Left renal pelvis (tissue), 4 donors: ENCODE measurements at regions not wholly inside any gene's neighbourhood (a gene's known extent, or its start where the extent isn't known, plus 50 kb on each side); places are given as distances from the start of the nearest gene placed in this dataset.
"Not testable (repeated sequence)": the region's sequence is repeated elsewhere in the genome, so short reads cannot be mapped to it uniquely, and the experiment has no call there.

Experiments
- DNase-seq, 4 donors: peaks; one replicate each; pipeline ENCODE4 v3.0.0-alpha.2; 2013; ENCODE audit warnings: low read depth in 4 of 4, low spot score in 3 of 4

DNA sequence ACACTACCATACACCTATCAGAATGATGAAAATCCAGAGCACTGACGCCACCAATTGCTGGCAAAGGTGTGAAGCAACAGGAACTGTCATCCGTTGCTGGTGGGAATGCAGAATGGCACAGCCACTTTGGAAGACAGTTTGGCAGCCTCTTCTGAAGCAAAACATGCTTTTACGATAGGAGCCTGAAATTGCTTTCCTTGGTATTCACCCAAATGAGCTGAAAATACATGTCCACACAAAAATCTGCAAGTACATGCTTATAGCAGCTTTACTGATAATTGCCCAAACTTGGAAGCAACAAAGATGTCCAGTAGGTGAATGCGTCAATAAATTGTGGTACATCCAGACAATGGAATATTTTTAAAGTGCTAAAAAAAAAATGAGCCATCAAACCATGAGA is 322.8 kb upstream of the FAT1 start:
- DNase-seq = no peak

DNA sequence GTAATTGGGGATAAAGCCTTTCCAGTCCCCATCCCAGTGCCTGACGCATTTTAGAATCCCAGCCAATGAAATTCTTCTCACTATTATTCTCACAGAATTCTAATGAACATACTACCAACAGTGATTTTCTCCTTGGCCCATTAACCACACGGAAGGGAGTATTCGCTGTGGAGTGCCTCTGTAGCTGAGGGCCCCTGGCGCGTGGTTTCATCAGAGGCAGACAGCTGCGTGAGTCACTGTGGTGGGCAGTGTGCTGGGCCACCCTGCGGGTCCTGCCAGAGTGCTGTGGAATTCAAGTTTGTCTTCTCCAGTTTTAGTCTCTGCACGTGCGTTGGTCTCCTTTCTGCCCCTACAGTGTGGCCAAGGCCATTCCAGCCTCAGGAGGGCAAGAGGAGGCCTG is 335.4 kb upstream of the FAT1 start:
- DNase-seq = no peak

DNA sequence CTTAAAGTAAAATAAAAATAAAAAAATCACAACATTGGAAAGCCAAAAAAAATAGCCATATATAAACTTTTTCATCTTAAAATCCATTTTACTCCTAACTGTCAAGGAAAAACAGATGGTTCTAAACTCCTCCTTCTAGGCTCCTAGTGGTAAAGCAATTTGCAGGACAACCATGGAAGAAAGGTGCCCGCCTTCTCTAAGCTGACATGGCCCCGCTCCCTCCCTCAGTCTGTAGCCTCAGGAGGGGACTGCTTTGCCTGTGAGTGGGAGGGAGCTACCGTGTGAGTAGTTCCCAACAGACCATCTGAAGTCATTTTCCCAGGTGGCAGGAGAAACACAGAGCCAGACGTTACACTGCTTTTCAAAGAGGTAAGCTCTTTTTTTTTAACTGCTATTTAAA is 336.2 kb upstream of the FAT1 start:
- no peak for DNase-seq

DNA sequence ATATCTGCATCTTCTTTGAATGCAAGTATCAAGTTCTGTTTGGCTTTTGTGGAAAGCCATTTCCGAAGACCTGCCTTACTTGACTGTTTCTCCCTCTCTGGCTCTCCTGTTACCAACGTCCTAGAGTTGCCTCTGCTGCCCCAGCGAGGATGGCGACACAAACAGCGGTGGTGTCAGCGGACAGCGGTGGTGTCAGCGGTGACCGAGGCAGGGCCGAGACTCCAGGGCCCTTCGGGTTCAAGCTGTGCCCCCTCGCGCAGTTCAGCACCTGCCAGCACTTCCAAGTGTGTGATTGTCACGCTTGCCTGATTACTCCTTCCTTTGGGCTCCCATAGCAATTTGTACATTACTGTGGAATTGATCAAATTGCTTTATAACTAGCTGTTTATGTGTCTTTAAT is 336.9 kb upstream of the FAT1 start:
- no peak for DNase-seq

DNA sequence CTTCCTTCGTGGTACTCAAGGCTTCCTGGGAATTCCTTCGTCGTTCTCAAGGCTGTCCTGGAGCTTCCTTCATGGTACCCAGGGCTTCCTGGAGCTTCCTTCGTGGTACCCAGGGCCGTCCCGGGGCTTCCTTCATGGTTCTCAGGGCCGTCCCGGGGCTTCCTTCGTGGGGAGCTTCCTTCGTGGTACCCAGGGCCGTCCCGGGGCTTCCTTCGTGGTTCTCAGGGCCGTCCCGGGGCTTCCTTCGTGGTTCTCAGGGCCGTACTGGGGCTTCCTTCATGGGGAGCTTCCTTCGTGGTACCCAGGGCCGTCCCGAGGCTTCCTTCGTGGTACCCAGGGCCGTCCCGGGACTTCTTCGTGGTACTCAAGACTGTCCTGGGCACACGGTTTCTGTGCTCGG is 339.6 kb upstream of the FAT1 start:
- no peak for DNase-seq

DNA sequence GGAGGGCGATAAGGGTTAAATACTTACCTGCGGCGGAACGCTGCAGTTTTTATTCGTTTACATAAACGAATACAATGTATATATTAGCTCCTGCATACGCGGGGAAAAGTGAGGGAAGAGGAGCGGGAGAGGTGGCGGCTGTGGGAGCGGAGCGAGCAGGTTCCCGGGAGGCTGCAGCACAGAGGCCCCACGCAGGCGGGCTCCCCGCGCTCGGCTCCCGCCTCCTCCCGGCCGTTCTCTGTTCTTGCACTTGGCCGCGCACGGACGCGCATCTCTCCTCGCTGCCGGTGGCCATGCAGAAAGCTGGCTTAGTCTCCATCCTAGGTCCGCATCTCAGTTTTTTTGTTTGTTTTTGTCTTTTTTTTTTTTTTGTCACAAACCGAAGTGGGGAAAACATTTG is 340.4 kb upstream of the FAT1 start:
- DNase-seq = no peak

DNA sequence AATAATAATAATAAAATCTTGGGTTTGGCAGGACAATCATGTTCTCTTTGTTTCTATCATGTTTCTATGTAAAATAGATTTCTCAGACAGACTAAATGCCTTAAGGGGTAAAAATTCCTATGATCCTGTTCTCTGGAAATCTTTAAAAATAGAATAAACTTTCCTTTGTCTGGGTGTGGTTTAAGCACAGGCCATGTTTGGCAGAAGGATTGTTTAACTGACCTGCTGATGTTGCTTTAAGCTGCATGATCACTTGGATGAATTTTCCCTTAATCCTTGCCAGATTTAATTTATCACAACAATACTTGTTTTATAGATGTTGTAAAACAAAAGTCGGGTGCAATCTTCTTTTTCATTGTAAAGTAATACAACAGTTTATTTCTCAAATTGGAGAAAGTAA is 341.7 kb upstream of the FAT1 start:
- DNase-seq = no peak

DNA sequence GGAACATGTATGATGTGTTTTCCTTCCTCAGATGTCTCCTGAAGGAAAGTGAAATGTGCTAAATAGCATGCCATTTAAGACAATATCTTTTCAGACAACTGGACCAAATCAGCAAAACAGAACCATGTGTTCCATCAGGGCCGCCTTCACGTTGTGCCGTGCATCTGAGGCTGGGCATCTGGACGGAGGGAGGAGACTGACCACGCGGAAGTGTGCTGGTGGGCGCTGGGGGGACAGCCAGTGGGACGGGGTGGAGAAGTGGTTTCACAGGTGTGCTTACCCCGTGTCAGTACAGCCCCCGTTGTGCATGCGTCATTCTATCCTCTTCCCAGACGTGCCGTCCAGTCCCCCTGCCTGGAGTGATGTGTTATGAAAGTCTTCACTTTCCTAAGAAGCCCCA is 342.1 kb upstream of the FAT1 start:
- no peak for DNase-seq

DNA sequence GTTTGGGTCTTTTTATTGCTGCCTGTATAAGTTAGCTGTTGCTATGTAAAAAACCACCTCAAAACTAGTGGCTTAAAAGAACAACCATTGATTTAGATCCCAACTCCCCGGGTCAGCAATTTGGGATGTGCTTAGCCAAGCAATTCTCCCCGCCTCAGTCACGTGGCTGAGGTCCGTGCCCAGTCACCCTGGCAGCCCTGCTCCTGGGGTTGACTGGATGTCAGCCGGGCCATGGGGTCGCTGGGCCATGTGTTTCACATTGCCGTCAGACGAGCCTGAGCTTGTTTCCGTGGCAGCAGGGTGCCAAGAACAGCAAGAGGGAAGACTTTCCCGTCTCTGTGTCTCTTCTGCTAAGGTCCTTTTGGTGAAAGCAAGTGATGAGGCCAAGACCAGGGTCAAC is 345.7 kb upstream of the FAT1 start:
- no peak for DNase-seq

DNA sequence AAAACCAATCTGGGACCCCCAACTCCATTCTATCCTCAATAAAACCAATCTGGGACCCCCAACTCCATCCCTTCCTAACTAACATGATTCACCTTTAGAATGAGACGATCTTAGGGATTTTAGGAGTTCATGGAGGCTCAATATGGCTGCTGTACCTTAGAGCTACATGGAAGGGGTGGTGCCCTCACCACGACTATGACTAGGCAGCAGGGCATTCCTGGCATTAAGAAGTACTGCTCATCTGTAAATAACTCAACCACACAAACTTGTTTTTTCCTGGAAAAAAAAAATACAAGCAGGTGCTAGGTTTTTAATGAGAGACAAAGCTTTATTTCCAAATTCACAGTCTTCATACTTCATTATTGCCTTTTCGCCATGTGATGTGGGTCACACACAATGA is 346.5 kb upstream of the FAT1 start:
- DNase-seq = no peak

DNA sequence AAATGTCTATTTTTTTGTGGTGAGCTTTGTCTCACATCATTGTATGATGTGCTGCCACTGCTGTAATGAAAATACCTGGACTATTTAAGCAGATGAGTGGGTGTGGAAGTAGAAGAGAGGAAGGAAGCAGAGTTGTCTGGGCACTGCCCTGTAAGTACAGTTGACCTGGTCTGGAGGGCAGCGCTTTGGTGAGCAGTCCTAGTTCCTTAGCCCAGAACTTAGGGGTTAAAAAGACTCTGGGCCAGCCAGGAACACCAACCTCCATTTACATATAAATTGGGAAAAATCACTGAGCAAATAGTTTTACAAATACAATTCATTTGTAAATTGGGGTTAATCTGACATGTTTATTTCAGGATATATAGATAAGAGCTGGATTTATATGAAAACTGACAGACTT is 347.1 kb upstream of the FAT1 start:
- DNase-seq = no peak

DNA sequence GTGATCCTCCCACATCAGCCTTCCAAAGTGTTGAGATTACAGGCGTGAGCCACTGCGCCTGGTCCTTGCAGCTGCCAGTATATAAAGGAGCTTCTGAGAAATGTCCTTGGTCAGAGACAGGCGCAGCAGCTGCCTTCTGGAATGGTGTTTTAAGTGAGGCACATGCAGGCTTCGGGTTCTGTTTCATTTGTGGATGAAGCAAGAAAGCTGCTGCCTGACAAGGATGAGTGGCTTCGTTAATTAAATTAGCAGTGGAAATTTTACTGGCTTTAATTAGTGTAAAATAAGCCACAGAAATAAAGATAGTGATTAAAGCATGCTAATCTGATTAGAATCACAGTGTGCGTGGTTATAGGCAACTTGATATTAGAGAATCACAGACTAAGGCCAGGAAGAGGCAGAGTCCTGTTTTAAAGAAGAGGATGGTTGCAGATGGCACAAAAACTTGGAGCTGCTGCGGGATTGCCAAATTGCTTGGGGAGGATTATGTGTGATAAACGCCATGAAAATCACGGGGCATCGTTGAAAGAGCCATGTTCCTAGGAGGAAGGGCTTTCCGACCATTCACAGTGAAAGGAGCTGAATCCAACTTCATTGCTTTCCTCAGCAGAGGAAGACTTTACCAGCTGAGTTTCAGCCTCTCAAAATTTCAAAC is 348.4 kb upstream of the FAT1 start:
- DNase-seq = no peak

DNA sequence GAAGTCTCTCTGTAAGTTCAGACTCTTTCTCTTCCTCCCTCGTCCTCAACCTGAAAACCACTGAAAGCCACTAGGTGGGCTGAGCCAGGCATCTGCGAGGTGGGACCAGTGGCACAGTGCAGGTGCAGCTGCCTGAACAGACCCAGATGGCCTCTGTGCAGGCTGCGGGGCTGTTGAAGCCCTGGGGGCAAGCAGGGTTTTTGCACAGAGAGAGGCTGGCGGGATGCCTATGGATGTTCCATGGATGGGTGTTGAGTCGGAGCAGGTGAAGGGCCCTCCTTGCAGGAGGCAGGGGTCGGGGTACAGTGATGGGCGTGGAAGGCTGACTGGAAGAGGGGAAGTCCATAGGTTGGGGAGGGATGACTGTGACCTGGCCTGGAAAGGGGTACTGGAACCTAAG is 350.2 kb upstream of the FAT1 start:
- no peak for DNase-seq

DNA sequence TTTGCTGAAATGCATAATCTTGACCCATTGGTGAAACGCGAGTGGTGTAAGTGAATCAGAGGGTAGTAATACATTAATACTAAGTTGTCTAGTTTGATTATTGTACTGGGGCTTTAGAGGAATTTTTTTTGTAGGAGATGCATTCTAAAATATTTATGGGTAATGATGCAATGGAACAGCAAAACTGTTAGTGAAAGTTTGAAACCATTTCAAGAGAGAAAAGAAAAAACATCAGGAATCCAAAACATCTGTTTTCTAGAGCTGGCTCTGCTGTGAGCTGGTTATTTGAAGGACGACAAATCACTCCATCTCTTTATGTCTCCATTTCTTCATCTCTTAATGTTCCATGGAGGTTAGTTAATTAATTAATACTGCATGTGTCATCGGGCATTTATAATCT is 351.9 kb upstream of the FAT1 start:
- DNase-seq = no peak

DNA sequence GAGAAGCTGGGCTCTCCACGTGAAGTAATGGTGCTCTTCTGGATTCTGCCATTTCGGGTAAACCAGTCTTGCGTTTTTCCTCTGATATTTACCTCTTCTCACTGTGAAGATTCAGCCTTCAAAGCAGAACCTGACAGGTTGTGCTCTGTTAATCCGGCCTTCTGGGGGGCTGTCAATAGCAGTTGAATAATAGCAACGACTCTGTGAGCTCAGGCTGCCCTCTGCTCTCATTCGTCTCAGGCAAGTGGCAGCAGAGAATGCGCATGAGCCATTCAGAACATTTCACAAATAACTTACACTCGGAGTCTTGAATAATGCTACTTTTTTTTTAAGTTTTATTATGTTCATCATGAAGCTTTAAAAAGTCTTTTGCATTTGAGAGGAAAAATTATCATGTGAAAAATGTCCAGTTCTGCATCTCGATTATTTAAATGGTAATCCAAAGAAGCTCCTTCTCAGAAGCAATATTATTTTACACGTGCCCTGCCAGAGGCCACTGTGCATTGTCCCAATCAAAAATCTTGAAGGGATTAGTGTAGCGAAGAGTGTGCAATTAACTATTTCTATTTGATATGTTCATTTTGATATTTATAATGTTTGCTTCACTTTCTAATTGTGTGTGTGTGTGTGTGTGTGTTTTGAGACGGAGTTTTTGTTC is 354.2 kb upstream of the FAT1 start:
- no peak for DNase-seq

DNA sequence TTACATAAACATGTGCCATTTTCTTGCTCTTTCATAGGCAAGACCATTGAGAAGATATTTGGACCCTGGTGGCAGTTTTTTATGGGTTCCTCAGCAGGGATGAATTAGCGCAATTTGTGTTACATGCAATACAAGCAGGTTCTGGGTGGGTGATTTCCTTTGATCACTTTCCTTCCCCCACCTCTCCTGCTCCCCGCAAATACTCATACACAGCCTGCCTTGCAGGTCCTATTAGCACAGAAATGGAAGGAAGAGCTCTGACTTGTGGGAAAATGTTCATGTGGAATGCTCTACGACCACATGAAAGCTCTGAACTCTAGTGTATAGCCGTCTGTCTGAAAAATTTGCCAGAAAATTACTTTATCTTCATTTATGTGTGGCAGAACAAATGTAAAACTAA is 361.0 kb upstream of the FAT1 start:
- DNase-seq = no peak

DNA sequence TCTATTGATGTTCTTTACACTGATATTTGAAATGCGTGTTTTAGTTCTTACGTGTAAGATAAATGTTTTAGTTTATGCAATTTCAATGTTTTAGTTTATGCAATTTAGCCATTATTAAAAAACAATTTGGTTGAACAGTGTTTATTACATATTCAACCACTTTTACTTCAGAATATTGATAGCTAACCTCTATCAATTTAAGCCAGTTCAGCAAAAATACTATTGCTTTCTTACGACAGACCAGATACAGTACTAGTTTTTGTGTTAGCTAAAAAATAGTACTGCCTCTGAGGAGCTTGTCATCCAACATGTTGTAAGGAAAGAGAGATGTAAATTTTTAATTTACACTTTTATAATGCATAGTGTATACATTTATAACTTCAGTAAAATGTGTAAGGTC is 361.7 kb upstream of the FAT1 start:
- DNase-seq = no peak

DNA sequence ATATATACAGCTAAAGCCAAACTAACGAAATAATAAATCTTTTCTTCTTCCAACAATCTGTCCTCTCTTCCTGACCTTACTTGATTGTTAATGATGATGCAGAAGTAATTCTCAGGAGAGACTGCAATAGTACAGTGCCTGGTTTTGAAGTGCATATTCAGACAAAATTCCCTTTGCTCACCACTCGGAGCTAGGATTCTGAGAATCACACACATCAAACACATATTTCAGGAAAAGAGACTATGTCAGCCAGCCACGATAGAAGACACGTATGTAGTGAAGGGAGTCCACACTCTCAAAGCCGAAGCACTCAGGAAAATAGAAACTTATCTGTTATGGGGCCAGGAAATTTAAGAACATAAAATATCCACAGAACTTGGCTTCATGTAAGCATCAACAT is 362.5 kb upstream of the FAT1 start:
- no peak for DNase-seq

DNA sequence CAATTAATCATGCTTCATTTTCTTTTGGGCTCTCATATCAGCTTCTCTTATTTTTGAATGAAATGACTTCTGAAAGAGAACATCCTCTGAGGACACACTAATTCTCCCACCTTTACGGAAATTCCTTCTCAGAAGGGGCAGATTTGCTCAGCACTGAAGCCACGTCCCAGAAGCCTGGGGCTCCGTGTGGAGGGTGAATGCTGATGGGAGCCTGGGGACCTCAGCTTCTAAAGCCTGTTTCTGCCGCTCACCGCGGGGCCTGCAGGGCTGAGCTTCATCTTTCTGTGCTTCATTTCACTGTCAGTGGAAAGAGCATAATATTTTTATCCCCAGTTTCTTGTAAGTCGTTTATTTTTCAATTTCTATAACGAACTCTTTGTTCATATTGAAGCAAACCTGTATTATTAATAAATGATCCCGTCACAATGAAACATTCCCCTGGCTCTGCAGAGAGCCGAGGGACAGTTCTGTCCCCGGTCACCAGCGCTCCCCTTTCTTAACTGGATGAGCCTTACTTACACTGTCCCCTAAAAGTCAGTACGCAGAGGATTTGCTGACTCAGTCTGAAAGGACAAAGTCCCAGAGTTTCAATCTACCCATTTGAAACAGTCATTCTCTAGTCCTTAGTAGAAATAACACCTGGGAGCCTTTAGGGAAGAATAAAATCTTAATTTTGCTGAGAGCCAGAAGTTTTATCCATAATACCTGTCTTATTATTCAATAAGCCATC is 364.6 kb upstream of the FAT1 start:
- DNase-seq = no peak

DNA sequence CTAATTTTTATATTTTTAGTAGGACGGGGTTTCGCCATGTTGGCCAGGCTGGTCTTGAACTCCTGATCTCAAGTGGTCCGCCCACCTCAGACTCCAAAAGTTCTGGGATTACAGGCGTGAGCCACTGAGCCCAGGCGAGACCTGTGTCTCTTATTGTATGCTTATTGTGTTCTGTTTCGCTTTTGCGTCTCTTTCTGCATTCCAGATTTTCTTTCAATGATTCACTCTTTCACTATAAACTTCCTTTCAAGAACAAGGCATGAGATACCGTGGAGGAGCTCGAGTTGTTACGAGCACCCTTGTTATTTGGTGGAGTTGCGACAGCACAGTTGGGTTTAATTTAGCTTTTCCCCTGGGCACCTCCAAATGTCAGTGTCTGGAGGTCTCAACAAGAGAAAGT is 366.7 kb upstream of the FAT1 start:
- DNase-seq = no peak

DNA sequence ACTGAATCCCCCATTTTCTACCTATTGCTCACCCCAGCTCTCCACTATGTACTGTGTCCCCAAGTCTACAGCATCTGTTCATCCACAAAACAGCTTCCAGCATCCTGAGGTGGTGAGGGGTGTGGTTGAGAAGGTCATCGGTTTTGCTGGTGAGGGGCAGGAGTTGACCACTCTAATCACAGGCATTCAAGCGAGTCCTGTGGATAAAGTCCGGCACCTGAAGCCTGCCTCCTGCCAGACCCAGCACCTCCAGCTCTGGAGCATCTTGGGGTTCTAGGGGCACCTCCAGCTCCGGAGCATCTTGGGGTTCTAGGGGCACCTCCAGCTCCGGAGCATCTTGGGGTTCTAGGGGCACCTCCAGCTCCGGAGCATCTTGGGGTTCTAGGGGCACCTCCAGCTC is 367.2 kb upstream of the FAT1 start:
- not testable (repeated sequence) for DNase-seq

DNA sequence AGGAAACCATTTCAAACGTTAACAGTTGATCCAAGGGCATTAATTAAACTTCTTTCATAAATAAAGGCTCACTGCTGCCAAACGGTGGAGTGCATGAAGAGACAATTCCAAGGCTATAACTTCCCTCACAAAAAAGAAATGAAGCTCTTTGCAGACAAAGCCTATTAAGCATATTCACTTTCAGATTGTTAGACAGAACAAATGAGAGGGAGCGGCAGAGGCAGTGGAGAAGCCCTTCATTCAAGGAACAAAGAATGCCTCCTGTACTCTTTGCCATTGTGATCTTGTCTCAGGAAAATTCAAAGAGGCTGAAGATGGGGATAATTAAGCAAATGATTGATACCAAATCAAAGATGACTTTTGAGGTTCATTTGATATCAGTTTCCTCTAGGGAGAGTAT is 370.5 kb upstream of the FAT1 start:
- no peak for DNase-seq
